HG02610 (cell line): ENCODE measurements at regions not wholly inside any gene's neighbourhood (a gene's known extent, or its start where the extent isn't known, plus 50 kb on each side); places are given as distances from the start of the nearest gene placed in this dataset.
"Not testable (repeated sequence)": the region's sequence is repeated elsewhere in the genome, so short reads cannot be mapped to it uniquely, and the experiment has no call there.

Experiments used
- ATAC-seq: cut with Tn5 transposase; IDR thresholded peaks from one replicate; pipeline ENCODE4 v1.9.1; 2021; ENCODE audit warnings: mild to moderate bottlenecking, moderate library complexity; ENCODE audit not compliant: unreplicated experiment

- no peak for ATAC-seq
These were observed 210.8 kb upstream of the LINGO1 start for GRCh38 chr15:77843546-77843945.

GRCh38 chr15:77840991-77841775 lies 208.5 kb upstream of the LINGO1 start:
- ATAC-seq, result no peak

GRCh38 chr15:77839970-77840905 lies 207.5 kb upstream of the LINGO1 start:
- no peak for ATAC-seq

GRCh38 chr15:77839456-77839855 lies 206.7 kb upstream of the LINGO1 start:
- no peak for ATAC-seq

GRCh38 chr15:77838595-77838994 lies 205.9 kb upstream of the LINGO1 start:
- ATAC-seq, result no peak

GRCh38 chr15:77838061-77838460 lies 205.3 kb upstream of the LINGO1 start:
- no peak for ATAC-seq

GRCh38 chr15:77837649-77838025 lies 204.9 kb upstream of the LINGO1 start:
- ATAC-seq, result no peak

- no peak for ATAC-seq
These were observed 204.4 kb upstream of the LINGO1 start for GRCh38 chr15:77836906-77837648.

- ATAC-seq, result no peak
These were observed 203.5 kb upstream of the LINGO1 start for GRCh38 chr15:77836121-77836692.

GRCh38 chr15:77834276-77834990 lies 201.7 kb upstream of the LINGO1 start:
- no peak for ATAC-seq

GRCh38 chr15:77832874-77833273 lies 200.2 kb upstream of the LINGO1 start:
- no peak for ATAC-seq

- no peak for ATAC-seq
These were observed 199.3 kb upstream of the LINGO1 start for GRCh38 chr15:77831986-77832385.

GRCh38 chr15:77830051-77830468 lies 197.3 kb upstream of the LINGO1 start:
- no peak for ATAC-seq

GRCh38 chr15:77829331-77829730 lies 196.6 kb upstream of the LINGO1 start:
- ATAC-seq, result not testable (repeated sequence)

- ATAC-seq, result no peak
These were observed 195.1 kb upstream of the LINGO1 start for GRCh38 chr15:77827860-77828259.

- ATAC-seq, result no peak
These were observed 193.4 kb upstream of the LINGO1 start for GRCh38 chr15:77826006-77826695.

GRCh38 chr15:77825546-77825945 lies 192.8 kb upstream of the LINGO1 start:
- ATAC-seq, result no peak

GRCh38 chr15:77825252-77825542 lies 192.5 kb upstream of the LINGO1 start:
- ATAC-seq, result no peak

- ATAC-seq, result no peak
These were observed 191.9 kb upstream of the LINGO1 start for GRCh38 chr15:77824361-77825251.
